NB4 (cell line): ENCODE measurements at regions not wholly inside any gene's neighbourhood (a gene's known extent, or its start where the extent isn't known, plus 50 kb on each side); places are given as distances from the start of the nearest gene placed in this dataset.
A peak's percentile ranks its signal among the peaks of the same experiment; 100 is the strongest.

ENCODE experiments used
- DNase-seq: peaks from one replicate; pipeline ENCODE4 v3.0.0; 2010; ENCODE audit warnings: low read depth
- H3K4me3 ChIP-seq: one replicate; pipeline ENCODE4 v1.5.1; 2011; ENCODE audit warnings: mild to moderate bottlenecking, low read depth, low read length, moderate library complexity
- MYC ChIP-seq: IDR thresholded peaks from 2 replicates; pipeline ENCODE4 v1.6.1; 2011; ENCODE audit warnings: low read depth, low read length
- POLR2A ChIP-seq: IDR thresholded peaks from 2 replicates; pipeline ENCODE4 v1.6.1; 2011; ENCODE audit warnings: mild to moderate bottlenecking; ENCODE audit not compliant: insufficient read length; ENCODE audit errors: extremely low read depth
- TF ChIP-seq, protein P1 (sequence below): IDR thresholded peaks from 2 replicates; pipeline ENCODE4 v1.6.1; 2011; ENCODE audit warnings: low read depth, low read length
- TF ChIP-seq, protein P2 (sequence below): IDR thresholded peaks from one replicate; pipeline ENCODE4 v1.5.1; 2012; ENCODE audit warnings: low read depth, low read length

- H3K4me3 ChIP-seq: no peak overlapping the region
- no peak for DNase-seq
- TF ChIP-seq MYC (no peak), POLR2A (no peak)
- TF ChIP-seq, protein P1, sequence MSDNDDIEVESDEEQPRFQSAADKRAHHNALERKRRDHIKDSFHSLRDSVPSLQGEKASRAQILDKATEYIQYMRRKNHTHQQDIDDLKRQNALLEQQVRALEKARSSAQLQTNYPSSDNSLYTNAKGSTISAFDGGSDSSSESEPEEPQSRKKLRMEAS: no peak
- TF ChIP-seq, protein P2, sequence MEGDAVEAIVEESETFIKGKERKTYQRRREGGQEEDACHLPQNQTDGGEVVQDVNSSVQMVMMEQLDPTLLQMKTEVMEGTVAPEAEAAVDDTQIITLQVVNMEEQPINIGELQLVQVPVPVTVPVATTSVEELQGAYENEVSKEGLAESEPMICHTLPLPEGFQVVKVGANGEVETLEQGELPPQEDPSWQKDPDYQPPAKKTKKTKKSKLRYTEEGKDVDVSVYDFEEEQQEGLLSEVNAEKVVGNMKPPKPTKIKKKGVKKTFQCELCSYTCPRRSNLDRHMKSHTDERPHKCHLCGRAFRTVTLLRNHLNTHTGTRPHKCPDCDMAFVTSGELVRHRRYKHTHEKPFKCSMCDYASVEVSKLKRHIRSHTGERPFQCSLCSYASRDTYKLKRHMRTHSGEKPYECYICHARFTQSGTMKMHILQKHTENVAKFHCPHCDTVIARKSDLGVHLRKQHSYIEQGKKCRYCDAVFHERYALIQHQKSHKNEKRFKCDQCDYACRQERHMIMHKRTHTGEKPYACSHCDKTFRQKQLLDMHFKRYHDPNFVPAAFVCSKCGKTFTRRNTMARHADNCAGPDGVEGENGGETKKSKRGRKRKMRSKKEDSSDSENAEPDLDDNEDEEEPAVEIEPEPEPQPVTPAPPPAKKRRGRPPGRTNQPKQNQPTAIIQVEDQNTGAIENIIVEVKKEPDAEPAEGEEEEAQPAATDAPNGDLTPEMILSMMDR: no peak
Measured at GRCh38 chr11:44670794-44671193, 56.0 kb upstream of the TSPAN18 start.

DNA sequence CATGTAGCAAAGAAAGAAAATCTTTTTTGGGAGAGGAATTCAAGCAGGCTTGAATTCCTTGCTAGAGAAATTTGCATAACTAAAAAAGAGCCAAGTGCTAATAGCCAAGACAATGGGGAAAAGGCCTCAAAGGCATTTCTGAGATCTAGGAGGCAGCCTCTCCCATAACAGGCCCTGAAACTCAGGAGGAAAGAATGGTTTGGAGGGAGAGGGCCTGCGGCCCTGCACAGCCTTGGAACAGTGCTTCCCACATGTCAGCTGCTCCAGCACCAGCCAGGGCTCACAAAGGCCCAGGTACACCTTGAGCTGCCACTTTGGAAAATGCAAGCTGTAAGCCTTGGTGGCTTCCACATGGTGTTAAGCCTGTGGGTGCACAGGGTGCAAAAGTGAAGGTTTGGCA is 55.5 kb upstream of the TSPAN18 start:
- no peak overlapping the region for H3K4me3 ChIP-seq
- TF ChIP-seq MYC: no peak
- TF ChIP-seq, protein P2: no peak
- TF ChIP-seq POLR2A: no peak
- TF ChIP-seq, protein P1: no peak
- DNase-seq: no peak

GRCh38 chr11:44673688-44674087 is 53.1 kb upstream of the TSPAN18 start:
- H3K4me3 ChIP-seq: no peak overlapping the region
- peak; percentile 25 for DNase-seq
- TF ChIP-seq POLR2A (no peak), MYC (no peak)
- TF ChIP-seq, protein P2: no peak
- TF ChIP-seq, protein P1: no peak

DNA sequence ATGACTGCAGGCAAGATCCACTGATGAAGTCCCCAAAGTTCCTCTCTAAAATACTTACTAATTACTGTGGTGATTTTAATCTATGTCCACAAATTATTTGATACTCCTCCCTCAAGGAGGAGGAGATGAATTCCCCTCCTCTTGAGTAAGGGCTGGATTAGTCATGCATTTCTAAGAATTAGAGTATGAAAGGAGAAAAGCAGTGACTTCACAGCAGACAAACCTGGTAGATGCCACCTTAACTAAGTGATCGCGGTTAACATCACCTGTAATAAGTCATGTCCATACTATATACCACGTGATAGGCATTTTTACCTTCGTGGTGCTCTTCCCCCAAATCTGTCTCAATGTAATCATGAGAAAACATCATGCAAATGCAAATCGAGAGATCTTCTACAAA is 52.0 kb upstream of the TSPAN18 start:
- DNase-seq: no peak
- TF ChIP-seq MYC (no peak), POLR2A (no peak)
- TF ChIP-seq, protein P1: no peak
- TF ChIP-seq, protein P2: no peak
- no peak overlapping the region for H3K4me3 ChIP-seq

DNA sequence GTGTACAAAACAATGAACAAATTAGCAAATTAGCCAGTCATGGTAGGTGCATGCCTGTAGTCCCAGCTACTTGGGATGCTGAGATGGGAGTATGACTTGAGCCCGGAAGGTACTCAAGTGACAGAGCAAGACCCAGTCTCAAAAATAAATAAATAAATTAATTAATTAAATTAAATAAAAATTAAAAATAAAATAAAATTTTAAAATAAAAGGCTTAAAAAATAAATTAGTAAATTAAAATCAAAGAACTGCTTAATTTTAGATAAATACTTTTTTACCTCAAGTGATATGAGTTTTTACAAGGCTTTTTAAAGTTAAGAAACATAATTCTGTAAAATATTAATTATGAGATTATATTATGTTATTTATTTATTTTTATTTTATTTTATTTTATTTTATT is 50.9 kb upstream of the TSPAN18 start:
- no peak overlapping the region for H3K4me3 ChIP-seq
- DNase-seq: no peak

More for the DNA sequence above, 50.9 kb upstream of the TSPAN18 start:
- TF ChIP-seq POLR2A: no peak
- TF ChIP-seq, protein P1: no peak
